Heart left ventricle (tissue), 13 donors: ENCODE measurements at regions not wholly inside any gene's neighbourhood (a gene's known extent, or its start where the extent isn't known, plus 50 kb on each side); places are given as distances from the start of the nearest gene placed in this dataset.

ENCODE experiments used
- POLR2A ChIP-seq, 2 donors: fragments of 450-650 bp; IDR thresholded peaks; one replicate each; pipeline ENCODE4 v1.6.1; 2017; ENCODE audit warnings: antibody characterized with exemption in 2 of 2, mild to moderate bottlenecking in 2 of 2, moderate library complexity in 2 of 2
- TF ChIP-seq, protein P1 (sequence below), 12 donors: fragments of 200-600 bp; sonication (generic) in 4 of 12; IDR thresholded peaks; one replicate each; pipeline versions ENCODE4 v1.5.0 to v1.8.0; 2018 to 2022; ENCODE audit warnings: antibody characterized with exemption in 12 of 12, mild to moderate bottlenecking in 5 of 12
- donor health status: ischemic (EF 13 %, LVEDD 7.1; RV severe dilation, severe dysfunction).
- donor health status: DM: no; HTN: yes; CAD: no.
- donor health status: DM: no; HTN: no; CAD: no.
- donor health status: ischemic (EF 25% LVEDD 6.9; RV normal size, moderate dysfunction).
- donor health status: ischemic (EF 25% LVEDD 5.7; RV mildly dilated, moderate dysfunction).
- donor health status: ischemic (EF 35%, LVEDD 5.7; RV mildly dilated, moderate dysfunction).
- donor health status: nonischemic (EF 11% LVEDD 7.7; RV severe dilation, severe dysfunction).
- donor health status: DM: yes; HTN: yes; CAD: no.
- donor health status: PGD.
- donor health status: ischemic (EF 29% LVEDD 5.4; RV normal size, mild dysfunction).
- donor health status: nonischemic (EF 23%, LVEDD 6.1; RV moderate dilation, normal function).

DNA sequence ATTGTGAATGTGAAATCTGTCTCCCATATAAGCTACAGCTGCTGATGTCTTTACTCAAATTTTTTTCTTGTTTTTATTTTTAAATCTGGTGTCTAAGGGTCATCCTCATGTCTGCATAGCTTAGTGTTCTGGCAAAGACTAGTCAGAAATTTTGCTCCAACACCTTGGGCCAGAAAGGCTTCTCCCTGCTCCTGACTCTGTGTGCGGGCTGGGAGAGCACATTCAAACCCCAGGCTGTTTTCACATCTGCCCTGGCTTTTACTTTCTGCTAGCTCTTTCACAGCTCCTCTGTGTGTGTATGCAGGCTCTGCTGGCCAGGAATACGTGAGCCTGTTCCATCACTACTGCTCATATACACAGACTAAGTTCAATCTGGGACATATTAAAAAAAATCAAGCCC is 102.9 kb upstream of the RIOK3 start:
- TF ChIP-seq, protein P1, sequence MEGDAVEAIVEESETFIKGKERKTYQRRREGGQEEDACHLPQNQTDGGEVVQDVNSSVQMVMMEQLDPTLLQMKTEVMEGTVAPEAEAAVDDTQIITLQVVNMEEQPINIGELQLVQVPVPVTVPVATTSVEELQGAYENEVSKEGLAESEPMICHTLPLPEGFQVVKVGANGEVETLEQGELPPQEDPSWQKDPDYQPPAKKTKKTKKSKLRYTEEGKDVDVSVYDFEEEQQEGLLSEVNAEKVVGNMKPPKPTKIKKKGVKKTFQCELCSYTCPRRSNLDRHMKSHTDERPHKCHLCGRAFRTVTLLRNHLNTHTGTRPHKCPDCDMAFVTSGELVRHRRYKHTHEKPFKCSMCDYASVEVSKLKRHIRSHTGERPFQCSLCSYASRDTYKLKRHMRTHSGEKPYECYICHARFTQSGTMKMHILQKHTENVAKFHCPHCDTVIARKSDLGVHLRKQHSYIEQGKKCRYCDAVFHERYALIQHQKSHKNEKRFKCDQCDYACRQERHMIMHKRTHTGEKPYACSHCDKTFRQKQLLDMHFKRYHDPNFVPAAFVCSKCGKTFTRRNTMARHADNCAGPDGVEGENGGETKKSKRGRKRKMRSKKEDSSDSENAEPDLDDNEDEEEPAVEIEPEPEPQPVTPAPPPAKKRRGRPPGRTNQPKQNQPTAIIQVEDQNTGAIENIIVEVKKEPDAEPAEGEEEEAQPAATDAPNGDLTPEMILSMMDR (IDR thresholded peaks at IDR 0.05) = no peak
- TF ChIP-seq POLR2A (IDR thresholded peaks at IDR 0.05) = no peak
